GM18507 (cell line): ENCODE measurements at regions not wholly inside any gene's neighbourhood (a gene's known extent, or its start where the extent isn't known, plus 50 kb on each side); places are given as distances from the start of the nearest gene placed in this dataset.

Experiments used
- DNase-seq: peaks from one replicate; pipeline ENCODE4 v3.0.0; 2011; ENCODE audit warnings: low read depth; ENCODE audit not compliant: insufficient read length; ENCODE audit errors: extremely low spot score
- FAIRE-seq: peaks from 2 replicates; lab custom pipeline; 2011; peaks lifted over from hg19 to GRCh38; lab: Jason Lieb, UNC

DNA sequence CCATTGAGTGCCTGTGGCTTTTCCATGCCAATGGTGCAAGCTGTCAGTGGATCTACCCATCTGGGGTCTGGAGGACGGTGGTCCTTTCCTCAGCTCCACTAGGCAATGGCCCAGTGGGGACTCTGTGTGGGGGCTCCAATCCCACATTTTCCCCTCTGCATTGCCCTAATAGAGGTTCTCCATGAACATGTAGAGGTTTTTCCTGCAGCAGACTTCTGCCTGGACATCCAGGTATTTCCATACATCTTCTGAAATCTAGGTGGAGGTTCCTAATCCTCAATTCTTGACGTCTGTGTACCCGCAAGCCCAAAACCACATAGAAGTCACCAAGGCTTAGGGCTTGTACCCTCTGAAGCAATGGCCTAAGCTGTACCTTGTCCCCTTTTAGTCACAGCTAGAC lies 703.1 kb downstream of the MCTP2 start:
- no peak for FAIRE-seq
- DNase-seq: no peak

DNA sequence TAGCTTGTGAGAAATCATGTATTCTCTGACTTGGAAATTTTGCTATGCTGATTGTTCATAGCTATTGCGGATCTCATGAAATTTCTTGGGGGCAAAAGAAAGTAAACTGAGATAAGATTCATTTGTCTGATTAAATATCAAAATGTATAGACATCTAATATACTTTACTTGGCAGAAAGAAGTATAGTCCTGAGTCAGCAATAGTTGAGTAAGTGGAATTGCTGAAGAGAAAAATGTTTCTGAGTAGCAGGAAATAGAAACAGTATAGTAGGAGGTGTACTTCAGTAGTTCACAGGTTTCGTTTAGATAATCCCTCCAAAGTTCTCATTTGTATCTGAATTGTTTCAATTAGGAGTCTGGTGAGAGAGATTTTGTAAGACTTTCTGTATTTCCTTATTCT lies 705.9 kb downstream of the MCTP2 start:
- DNase-seq: no peak
- no peak for FAIRE-seq

DNA sequence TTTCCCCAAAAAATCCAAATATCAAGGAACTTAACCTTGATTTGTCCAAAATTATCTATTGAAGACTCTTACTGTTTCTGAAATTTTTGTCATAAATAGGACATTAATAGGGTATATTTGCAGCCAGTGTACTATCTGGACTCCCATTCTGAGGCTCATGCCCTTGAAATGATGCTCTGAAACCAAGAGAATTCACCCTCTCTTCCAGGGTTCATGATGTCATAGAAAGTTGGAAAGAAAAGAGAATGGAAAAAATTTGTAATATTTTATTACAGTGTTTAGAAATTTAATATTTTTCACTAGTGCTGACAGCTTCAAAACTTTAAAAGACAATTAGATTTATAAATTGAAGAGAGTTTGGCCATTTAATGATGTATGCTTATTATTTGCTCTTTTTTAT lies 712.5 kb downstream of the MCTP2 start:
- DNase-seq: no peak
- FAIRE-seq: no peak

DNA sequence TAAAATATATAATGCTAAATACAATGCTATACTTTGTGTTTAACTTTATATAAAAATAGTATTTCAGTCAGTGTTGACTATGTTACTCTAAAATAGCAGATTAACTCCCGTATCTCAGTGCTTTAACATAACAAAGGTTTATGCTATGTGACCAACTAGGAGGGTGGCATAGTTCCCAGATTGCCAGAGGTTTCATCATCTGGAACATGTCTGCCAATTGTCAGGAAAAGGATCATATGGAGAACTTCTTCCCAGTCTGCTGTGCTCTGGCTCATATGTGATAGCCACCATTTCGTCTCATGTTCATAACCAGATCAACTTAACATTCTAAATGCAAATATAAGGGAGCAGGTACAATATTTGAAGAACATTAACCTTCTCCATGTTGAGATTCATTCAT lies 720.2 kb downstream of the MCTP2 start:
- FAIRE-seq (no peak), DNase-seq (no peak)

DNA sequence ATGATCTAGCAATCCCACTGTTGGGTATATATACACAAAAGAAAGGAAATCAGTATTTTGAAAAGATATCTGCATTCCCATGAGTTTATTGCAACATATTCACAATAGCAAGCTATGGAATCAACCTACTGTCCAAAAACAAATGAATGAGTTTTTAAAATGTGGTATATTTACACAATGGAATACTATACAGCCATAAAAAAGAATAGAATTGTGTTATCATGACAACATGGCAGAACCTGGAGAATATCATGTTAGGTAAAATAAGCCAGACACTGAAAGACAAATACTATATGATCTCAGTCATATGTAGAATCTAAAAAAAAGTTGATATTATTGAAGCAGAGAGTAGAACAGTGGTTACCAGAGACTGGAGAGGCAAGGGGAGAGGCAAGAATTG lies 732.6 kb downstream of the MCTP2 start:
- no peak for DNase-seq
- no peak for FAIRE-seq

DNA sequence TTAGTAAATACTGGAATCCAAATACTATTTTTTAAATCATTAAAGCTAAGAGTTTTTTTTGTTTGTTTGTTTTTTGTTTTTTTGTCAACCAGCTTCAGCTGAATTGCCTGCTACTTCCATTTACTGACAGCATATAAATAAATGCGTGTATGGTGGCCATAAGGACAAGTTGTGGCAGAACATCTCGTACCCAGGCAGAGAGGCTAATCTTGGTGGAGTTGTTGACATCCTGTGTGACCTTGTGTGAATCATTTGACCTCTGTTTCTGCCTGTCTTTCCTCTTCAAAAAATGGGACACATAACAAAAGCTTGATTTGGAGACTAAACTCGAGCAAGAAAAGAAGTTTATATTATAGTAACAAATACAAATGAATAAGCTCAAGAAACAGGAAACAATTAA lies 734.2 kb downstream of the MCTP2 start:
- FAIRE-seq (no peak), DNase-seq (no peak)

DNA sequence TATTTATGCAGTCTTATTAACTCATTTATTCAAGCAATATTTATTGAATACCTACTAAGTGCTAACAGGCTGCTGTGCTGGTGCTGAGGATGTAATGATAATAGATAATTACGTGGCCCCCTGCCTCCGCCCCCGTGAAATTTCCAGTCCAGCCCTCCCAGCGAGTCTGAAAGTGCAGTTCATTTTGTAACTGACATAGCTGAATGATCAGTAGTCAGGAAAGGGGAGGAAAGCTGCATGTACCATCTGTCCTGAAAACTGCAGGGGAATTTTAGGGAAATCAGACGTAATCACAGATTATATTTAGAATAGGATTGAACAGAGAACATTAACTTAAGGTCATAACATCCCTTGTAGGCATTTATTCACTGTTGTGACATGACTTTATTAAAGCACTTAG lies 736.8 kb downstream of the MCTP2 start:
- DNase-seq (no peak), FAIRE-seq (no peak)

DNA sequence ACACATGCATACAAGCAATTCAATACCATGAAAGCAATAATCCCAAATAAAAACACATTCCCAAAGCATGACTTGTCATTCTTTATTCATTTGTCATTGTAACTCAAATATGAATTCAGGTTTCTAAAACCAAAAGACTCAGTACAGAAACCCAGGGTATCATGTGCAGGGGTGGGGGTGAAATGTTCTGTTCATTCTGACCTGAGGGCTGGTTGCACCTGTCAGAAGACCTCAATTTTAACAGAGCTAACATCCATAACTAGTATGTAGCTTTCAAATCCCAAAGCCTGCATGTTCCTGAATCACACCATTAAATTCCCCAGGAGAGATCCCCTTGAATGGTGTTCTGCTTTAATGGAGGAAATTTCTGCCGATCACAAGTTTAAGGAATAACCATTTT lies 738.7 kb downstream of the MCTP2 start:
- no peak for FAIRE-seq

DNA sequence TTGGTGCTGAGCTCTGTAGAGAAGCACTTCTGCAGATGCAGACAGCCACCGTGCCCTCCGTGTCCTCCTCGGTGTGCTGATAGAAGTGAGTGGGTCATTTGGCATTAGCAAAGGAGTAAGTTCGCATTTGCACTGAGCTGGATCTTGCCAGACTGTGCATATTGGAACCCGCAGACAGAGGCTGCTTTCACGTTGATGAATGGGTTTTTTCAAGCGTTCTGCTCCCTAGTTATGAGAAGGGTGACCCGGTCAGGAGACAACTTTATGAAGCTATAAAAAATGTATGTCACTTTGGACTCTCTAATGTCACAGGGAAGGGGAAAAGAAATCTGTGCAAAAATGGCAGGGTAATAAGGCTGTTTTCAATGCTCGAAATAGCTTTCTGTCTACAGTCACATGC lies 739.4 kb downstream of the MCTP2 start:
- FAIRE-seq: no peak
- no peak for DNase-seq

More for the DNA sequence above, 738.7 kb downstream of the MCTP2 start:
- no peak for DNase-seq

DNA sequence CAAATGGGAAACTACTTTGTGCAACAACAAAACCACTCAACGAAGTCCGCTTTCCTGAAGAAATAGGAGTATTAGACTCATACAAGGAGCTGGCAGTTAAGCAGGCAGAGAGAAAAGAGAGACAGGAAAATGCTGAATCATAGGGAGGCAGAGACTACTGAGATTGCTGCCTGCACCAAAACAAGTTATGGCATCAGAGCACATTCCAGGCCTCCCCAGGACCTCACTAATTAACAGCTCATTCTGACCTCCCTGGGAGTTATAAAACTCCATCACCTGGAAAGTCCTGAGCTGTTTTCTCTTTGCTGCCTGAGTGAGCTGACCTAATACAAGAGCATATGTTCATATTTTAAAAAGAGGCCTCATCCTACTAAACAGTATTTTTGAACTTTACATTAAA lies 741.0 kb downstream of the MCTP2 start:
- FAIRE-seq (no peak), DNase-seq (no peak)

DNA sequence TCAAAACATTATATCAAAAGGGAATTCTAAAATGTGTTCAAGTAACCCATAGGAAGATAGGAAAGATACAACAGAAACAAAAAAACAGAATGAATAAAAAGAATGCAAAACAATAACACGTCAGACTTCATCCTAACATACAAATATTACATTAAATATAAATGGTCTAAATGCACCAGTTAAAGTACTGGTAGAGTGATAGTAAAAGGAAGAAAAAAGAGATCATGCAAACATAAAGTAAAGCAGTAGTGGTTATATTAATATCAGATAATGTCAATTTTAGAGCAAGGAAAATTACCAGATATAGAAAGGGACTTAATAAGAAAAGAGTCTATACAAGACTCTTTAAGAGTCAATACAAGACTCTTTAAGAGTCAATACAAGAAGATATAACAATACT lies 755.7 kb downstream of the MCTP2 start:
- FAIRE-seq: no peak

DNA sequence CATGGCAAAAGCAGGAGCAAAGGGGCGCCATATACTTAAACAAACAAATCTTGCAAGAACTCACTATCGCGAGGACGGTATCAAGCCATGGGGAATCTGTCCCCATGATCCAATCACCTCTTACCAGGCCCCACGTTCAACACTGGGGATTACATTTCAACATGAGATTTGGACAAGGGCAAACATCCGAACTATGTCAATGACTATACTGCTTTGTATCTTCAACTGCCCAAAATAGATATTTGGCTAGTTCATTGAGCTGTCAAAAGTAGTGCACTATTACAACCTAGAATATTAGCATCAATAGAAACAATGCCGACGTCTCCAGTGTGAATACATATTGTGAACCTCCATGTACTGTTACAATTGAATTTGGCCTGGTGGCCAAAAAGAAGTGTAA lies 760.4 kb downstream of the MCTP2 start:
- FAIRE-seq (no peak), DNase-seq (no peak)

More for the DNA sequence above, 755.7 kb downstream of the MCTP2 start:
- no peak for DNase-seq

DNA sequence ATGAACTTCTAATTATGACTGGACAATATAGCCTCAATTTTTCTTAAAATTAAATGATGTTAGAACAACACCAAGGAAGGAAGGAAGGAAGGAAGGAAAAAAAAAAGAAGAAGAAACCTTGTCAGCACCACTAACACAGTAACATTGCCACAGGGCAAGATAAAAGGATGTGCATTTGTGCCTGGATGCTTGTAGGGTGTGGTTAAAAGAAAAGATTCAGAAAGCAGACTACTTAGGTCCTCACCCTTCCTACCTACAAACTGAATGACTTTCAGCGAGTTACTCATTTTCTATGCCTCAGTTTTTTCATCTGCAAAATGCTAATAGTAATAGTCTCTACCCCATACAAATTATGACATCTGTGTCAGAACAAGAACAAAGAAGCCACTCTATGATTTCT lies 778.3 kb downstream of the MCTP2 start:
- FAIRE-seq (no peak), DNase-seq (no peak)

DNA sequence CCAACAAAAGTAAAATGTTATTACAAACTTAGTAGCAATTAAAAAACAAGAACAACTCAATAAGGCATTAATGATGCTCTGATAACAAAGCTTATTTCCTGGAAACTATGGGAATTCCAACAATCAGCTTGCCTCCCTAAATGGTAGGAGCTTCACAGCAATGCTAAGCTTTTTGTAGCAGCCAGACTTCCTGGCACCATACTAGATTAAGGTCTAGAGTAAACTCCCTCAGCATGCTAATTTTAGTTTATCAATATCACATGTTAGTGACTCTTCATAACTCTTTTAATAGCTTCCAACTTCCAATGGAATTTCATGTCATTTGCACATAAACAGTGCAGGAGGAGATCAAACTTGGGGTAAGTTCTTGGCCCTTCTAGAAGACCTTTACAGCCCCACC lies 782.0 kb downstream of the MCTP2 start:
- DNase-seq: no peak
- no peak for FAIRE-seq

DNA sequence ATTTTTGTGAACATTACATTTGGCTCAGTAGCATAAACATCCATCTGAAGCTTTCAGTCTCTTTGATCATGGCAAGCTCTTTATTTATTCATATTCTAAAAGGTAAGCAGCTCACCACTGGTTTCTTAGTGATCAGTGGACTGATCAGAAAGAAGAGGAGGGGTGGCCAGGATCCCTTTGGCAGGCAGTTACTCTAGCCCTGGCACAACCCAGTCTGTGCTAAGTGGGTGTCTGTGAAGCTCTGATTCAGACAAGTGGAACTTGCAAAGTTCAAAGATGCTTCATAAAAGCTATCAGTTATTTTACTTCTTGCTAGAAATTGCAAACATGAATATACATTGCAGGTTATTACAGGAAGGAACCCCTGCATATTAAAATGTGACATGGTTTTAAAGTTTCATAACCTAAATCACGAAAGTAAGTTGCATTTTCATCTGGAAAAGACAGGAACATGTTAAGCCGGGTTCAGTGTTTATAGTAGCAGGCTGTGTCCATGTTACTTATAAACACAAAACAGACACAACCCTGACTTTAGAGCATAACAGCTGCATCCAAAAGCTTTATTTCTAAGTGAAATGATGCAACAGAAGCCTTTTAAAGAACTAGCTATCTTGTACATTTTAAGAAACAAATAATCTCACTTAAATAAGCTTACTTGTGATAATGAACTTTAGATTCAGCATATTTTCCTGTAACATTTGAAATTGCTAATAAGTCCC lies 785.3 kb downstream of the MCTP2 start:
- no peak for FAIRE-seq
- DNase-seq: no peak

DNA sequence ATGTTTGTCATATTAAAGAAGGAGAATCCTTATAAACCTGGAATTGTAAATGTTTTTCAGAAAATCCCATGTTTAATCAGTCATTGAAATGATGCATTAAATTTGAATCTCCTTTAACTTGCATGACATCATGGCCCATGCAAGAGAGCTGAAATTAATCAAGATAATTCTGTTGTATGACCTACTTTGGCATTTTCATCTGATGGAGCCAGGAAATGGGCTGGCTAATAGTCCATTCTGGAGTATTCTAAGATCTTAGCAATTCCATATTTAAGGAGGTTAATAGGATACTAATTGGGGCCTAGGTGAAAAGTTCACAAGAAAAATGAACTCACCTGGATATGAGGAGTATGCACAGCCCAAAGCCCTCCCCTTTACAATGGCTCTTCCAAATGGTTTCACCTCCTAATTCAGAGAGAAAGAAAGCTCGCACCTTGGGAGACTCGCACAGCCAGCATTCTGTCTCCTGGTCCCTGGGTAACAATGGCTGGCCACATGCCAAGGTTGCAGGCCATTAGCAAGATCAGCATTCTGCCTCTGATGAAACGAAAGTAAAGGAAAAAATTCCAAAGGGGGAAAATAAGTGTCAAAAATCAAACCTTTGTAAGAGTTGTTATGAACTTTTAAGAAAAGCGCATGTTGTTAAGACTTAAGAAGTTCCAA lies 786.4 kb downstream of the MCTP2 start:
- DNase-seq (no peak), FAIRE-seq (no peak)

DNA sequence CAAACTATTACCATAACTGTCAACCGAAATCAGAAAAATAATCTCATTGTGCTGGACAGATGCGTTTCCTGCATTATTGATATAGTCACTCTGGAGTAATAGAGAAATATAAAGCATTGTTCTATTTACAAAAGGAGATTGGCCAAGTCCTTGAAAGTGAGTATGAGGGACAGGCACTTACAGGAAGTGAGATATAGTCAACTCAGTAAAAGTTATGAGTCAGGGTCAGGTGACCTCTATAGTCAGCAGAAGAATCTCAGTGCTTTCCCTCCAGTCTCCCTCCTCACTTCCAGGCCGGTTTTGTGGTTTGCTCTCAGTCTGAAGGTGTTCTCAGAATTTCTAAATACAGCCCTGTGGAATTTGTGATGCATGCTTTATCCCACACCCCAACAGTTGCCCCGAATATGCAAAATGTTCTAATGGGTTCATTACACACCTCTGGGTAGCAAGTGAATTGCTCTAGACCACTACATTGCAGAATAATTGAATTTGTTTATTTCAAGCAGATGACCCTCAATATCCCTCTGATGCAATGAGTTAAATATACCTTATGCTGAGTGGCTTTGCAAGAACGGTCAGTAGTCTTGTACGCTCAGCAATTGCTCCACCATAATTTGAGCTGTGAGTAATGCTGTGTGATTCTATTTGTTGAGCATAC lies 787.7 kb downstream of the MCTP2 start:
- FAIRE-seq: no peak
- DNase-seq: no peak

DNA sequence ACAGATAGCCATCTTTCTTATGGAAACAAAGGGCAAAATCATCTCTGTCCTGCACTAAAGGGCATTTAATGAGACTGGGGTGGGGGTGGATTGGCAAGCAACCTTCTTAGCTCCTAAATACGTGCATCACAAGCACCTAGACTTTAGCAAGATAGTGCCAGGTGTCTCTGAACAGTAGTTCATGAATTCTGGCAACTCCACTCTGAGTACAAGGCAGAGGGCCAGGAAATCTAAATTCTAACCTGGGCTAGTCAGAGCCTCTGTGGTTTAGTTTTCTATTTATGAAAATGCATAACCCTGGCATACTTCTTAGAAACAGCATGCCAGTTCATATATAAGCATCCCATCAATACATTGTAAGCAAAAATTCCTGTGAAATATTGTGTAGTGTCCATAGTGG lies 788.5 kb downstream of the MCTP2 start:
- FAIRE-seq (no peak), DNase-seq (no peak)

DNA sequence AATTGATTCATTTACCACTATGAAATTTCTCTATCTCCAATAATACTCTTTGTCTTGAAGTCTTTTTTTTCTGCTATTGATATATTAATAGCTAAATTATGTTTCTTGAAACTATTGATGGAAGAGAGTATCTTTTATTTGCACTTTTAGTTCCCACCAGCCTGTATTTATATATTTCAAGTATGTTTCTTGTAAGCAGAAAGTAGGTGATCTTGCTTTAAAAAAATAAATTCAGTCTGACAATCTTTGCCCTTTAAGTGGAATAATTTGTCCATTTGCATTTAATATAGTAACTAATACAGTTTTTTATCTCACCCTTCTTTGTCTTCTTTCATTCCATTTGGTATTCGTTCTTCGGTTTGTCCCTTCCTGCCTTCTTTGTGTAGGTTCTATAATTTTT lies 790.5 kb downstream of the MCTP2 start:
- FAIRE-seq: no peak
- DNase-seq: no peak

DNA sequence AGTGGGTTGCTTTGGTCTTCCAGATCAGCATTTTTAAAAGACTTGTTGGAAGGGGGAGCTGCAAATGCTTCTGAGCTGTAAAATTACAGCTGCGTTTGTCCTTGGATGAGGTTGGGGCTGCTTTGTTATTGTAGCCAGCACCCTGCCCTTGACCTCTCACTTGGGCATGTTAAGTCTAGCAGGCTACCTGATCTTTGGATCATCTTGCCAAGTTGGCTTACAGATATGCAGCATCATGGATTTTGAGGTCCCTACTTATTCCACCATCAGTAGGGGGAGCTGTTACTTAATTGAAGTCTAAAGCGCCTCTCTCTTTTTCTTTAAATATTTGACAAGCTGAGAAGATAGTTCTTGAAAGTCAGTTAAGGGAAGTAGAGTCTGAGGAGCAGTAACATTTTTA lies 793.0 kb downstream of the MCTP2 start:
- FAIRE-seq (no peak), DNase-seq (no peak)
